B cell (primary cell): ENCODE measurements at regions not wholly inside any gene's neighbourhood (a gene's known extent, or its start where the extent isn't known, plus 50 kb on each side); places are given as distances from the start of the nearest gene placed in this dataset.

Experiments used
- CTCF ChIP-seq: fragments of 200-600 bp; IDR thresholded peaks from one replicate; pipeline ENCODE4 v1.8.0; 2022; ENCODE audit warnings: antibody characterized with exemption, mild to moderate bottlenecking
- EZH2 ChIP-seq: IDR thresholded peaks from 2 replicates; pipeline ENCODE4 v1.6.1; 2012; ENCODE audit warnings: borderline replicate concordance, low read depth, mild to moderate bottlenecking, moderate library complexity, low read length; ENCODE audit not compliant: insufficient read depth, poor library complexity, severe bottlenecking

GRCh38 chr1:208935517-208936187 lies 647.9 kb upstream of the CAMK1G start:
- TF ChIP-seq CTCF (no peak), EZH2 (no peak)
